ENCODE measurements at regions not wholly inside any gene's neighbourhood (a gene's known extent, or its start where the extent isn't known, plus 50 kb on each side); places are given as distances from the start of the nearest gene placed in this dataset.

DNA sequence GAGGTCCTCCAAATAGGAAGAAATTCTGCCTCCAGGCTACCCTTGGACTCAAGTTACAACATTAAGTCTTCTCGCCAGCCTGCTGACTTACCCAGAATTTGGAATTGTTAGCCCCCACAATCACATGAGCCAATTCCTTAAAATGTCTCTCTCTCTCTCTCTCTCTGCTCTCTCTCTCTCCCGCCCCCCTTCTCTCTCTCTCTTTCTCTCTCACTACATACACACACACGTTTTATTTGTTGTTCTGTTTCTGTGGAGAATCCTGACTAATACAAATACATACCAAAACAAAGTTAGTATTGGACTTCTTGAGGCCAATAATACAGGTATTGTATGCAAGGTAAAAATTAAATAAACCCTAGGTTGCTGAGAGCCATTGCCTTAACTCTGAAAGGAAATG lies 72.1 kb downstream of the TNFSF18 start:
- TF ChIP-seq EZH2 (IDR thresholded peaks at IDR 0.05; ENCODE audit: insufficient read depth, poor library complexity, severe bottlenecking) (no peak), EZH2phosphoT487 (IDR thresholded peaks at IDR 0.05; ENCODE audit: insufficient read depth, low read depth) (no peak)

All from GM23248 (cell line).